Suprapubic skin (tissue), 4 donors: ENCODE measurements at regions not wholly inside any gene's neighbourhood (a gene's known extent, or its start where the extent isn't known, plus 50 kb on each side); places are given as distances from the start of the nearest gene placed in this dataset.

Source experiments
- CTCF ChIP-seq, 2 donors: fragments of 200-600 bp in 1 of 2; fragments of 450-650 bp in 1 of 2; sonication (generic) in 1 of 2; IDR thresholded peaks; one replicate each; pipeline ENCODE4 v1.5.1; 2016 to 2019; ENCODE audit warnings: antibody characterized with exemption in 2 of 2, mild to moderate bottlenecking in 1 of 2, moderate library complexity in 1 of 2
- POLR2A ChIP-seq, 2 donors: fragments of 450-650 bp; IDR thresholded peaks; one replicate each; pipeline ENCODE4 v1.6.1; 2017; ENCODE audit warnings: antibody characterized with exemption in 2 of 2, mild to moderate bottlenecking in 2 of 2, moderate library complexity in 2 of 2
- POLR2AphosphoS5 ChIP-seq, 3 donors: sonication (generic); formaldehyde crosslinking; IDR thresholded peaks; one replicate each; pipeline ENCODE4 v1.6.1; 2017; ENCODE audit warnings: antibody characterized with exemption in 3 of 3

- TF ChIP-seq CTCF (IDR thresholded peaks at IDR 0.05) (no peak), POLR2AphosphoS5 (IDR thresholded peaks at IDR 0.05) (no peak), POLR2A (IDR thresholded peaks at IDR 0.05) (no peak)
These were observed 52.5 kb upstream of the PLEKHG7 start for GRCh38 chr12:92650228-92650822.
